GM12874 (cell line): ENCODE measurements at regions not wholly inside any gene's neighbourhood (a gene's known extent, or its start where the extent isn't known, plus 50 kb on each side); places are given as distances from the start of the nearest gene placed in this dataset.

Source experiments
- CTCF ChIP-seq: IDR thresholded peaks from 2 replicates; pipeline ENCODE4 v1.5.1; 2011; ENCODE audit warnings: low read depth, mild to moderate bottlenecking, control low read depth, low read length, moderate library complexity; ENCODE audit not compliant: insufficient read depth

- no peak for TF ChIP-seq CTCF
Observed at GRCh38 chr11:115739878-115740277, 235.7 kb upstream of the CADM1 start.

- TF ChIP-seq CTCF, result no peak
Observed at GRCh38 chr11:115739146-115739545, 234.9 kb upstream of the CADM1 start.

GRCh38 chr11:115737875-115738274 lies 233.7 kb upstream of the CADM1 start:
- no peak for TF ChIP-seq CTCF

- no peak for TF ChIP-seq CTCF
Observed at GRCh38 chr11:115736146-115736545, 231.9 kb upstream of the CADM1 start.

- TF ChIP-seq CTCF, result no peak
Observed at GRCh38 chr11:115724666-115725065, 220.5 kb upstream of the CADM1 start.

- TF ChIP-seq CTCF, result no peak
Observed at GRCh38 chr11:115722711-115723110, 218.5 kb upstream of the CADM1 start.

GRCh38 chr11:115721296-115721995 lies 217.2 kb upstream of the CADM1 start:
- no peak for TF ChIP-seq CTCF
